Thyroid gland (tissue), 4 donors: ENCODE measurements at regions not wholly inside any gene's neighbourhood (a gene's known extent, or its start where the extent isn't known, plus 50 kb on each side); places are given as distances from the start of the nearest gene placed in this dataset.

Source experiments
- DNase-seq, 2 donors: peaks; one replicate each; pipeline ENCODE4 v3.0.0-alpha.2; 2019
- H3K27ac ChIP-seq, 3 donors: fragments of 200-600 bp; sonication (generic); 1 replicate in 2 of 3; 2 replicates in 1 of 3; pipeline ENCODE4 v1.5.1; 2016 to 2019; ENCODE audit warnings: mild to moderate bottlenecking in 1 of 3, moderate library complexity in 1 of 3
- H3K27me3 ChIP-seq: fragments of 200-600 bp; sonication (generic); one replicate; pipeline ENCODE4 v1.5.1; 2019
- H3K36me3 ChIP-seq, 2 donors: fragments of 200-600 bp; sonication (generic); one replicate each; pipeline ENCODE4 v1.5.1; 2016 to 2019
- H3K4me1 ChIP-seq, 2 donors: fragments of 200-600 bp; sonication (generic); one replicate each; pipeline ENCODE4 v1.5.1; 2017 to 2019
- H3K4me3 ChIP-seq, 3 donors: fragments of 200-600 bp; sonication (generic); replicated peaks in 1 of 3; 1 replicate in 2 of 3; 2 replicates in 1 of 3; pipeline ENCODE4 v1.5.1; 2016; ENCODE audit warnings: mild to moderate bottlenecking in 1 of 3
- H3K9me3 ChIP-seq: fragments of 200-600 bp; sonication (generic); one replicate; pipeline ENCODE4 v1.5.1; 2017
- POLR2A ChIP-seq, 2 donors: fragments of 450-650 bp; IDR thresholded peaks; one replicate each; pipeline ENCODE4 v1.6.1; 2017; ENCODE audit warnings: antibody characterized with exemption in 2 of 2, mild to moderate bottlenecking in 2 of 2, moderate library complexity in 1 of 2
- WGBS, 2 donors: methylation state at CpG; one replicate each; pipeline ENCODE4 v1.1.5; 2017; 5-methylcytosine and 5-hydroxymethylcytosine counted together
- intact Hi-C: fragments of 100-400 bp; cut with DNase I; formaldehyde crosslinking; loops from one replicate; pipeline ENCODE4 v1.15.1; 2023
- TF ChIP-seq, protein P1 (sequence below), 6 experiments: fragments of 200-600 bp in 3 of 6; fragments of 450-650 bp in 3 of 6; sonication (generic) in 3 of 6; IDR thresholded peaks; one replicate each; pipeline ENCODE4 v1.5.1; 2016 to 2019; ENCODE audit warnings: antibody characterized with exemption in 6 of 6, mild to moderate bottlenecking in 2 of 6, inconsistent platforms in 1 of 6, moderate library complexity in 1 of 6

DNA sequence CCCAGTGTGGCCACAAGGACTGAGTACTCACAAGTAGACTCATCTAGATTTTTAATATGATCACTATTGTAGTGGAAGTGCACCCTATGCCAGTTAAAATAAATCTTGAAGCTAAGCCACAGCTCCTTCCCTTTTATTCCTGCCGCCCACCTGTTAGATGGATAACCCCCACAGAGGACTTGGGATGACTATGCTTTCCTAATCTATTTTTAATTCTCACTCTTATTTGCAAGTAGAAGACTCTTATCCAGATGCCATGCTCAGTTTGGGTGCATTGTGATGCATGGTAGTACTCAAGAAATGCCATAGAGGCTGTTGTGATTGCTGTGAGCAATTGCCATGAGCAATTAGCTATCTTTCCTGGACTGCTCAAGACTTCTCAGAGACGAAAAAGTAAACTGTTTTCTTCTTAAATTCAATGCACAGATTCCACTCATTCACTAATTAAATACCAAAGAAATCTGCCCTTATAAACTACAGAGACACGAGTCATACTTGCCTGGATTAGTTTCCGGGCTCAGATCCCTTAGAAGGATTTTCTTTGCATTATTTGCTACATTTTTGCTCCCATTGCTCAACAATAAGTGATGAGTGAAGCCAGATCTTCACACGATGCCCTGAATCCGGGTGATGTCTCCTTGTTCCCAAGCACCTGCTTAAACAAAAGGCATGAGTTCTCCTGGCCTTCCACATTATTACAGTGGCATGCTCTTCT is 472.1 kb downstream of the SOX2 start:
- intact Hi-C loops: no loop called here
- no peaks in the 10 kb centered on the region for H3K36me3 ChIP-seq
- WGBS, 2 donors: 61 to 72% methylated on average over 6 of the region's 6 CpGs

DNA sequence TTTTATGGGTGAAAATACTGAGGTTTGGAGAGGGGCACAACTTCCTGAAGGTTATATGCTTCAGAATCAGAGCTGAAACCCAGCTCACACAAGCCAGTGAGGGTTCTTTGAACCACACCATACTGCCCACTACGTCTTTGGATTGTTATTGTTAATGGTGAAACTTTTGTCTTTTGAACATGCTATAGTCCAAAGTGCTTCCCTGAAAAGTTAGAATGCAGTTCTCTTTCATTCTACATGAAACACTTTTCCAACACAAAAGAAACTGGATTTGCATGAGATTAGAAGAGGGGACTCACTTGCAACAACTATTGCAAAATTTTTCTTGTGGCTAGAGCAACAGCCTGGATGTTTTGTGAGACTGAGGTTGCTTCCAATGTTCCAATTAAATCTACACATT is 473.6 kb downstream of the SOX2 start:
- no peak overlapping the region for H3K4me3 ChIP-seq
- no peak for DNase-seq
- no peaks in the 10 kb centered on the region for H3K4me1 ChIP-seq
- no peak overlapping the region for H3K27ac ChIP-seq
- 59 to 81% methylated on average over 1 of the region's 1 CpG for WGBS, 2 donors
- TF ChIP-seq POLR2A (IDR thresholded peaks at IDR 0.05): no peak
- TF ChIP-seq, protein P1, sequence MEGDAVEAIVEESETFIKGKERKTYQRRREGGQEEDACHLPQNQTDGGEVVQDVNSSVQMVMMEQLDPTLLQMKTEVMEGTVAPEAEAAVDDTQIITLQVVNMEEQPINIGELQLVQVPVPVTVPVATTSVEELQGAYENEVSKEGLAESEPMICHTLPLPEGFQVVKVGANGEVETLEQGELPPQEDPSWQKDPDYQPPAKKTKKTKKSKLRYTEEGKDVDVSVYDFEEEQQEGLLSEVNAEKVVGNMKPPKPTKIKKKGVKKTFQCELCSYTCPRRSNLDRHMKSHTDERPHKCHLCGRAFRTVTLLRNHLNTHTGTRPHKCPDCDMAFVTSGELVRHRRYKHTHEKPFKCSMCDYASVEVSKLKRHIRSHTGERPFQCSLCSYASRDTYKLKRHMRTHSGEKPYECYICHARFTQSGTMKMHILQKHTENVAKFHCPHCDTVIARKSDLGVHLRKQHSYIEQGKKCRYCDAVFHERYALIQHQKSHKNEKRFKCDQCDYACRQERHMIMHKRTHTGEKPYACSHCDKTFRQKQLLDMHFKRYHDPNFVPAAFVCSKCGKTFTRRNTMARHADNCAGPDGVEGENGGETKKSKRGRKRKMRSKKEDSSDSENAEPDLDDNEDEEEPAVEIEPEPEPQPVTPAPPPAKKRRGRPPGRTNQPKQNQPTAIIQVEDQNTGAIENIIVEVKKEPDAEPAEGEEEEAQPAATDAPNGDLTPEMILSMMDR (IDR thresholded peaks at IDR 0.05): no peak
- intact Hi-C loops: no loop called here
- no peaks in the 10 kb centered on the region for H3K9me3 ChIP-seq
- H3K27me3 ChIP-seq: no peaks in the 10 kb centered on the region
- H3K36me3 ChIP-seq: no peaks in the 10 kb centered on the region

More for the DNA sequence above, 472.1 kb downstream of the SOX2 start:
- TF ChIP-seq, protein P1 (IDR thresholded peaks at IDR 0.05): no peak
- TF ChIP-seq POLR2A (IDR thresholded peaks at IDR 0.05): no peak
- Histone ChIP-seq H3K4me3 (no peak overlapping the region), H3K4me1 (no peaks in the 10 kb centered on the region), H3K27ac (no peak overlapping the region), H3K27me3 (no peaks in the 10 kb centered on the region), H3K9me3 (no peaks in the 10 kb centered on the region)
- no peak for DNase-seq

DNA sequence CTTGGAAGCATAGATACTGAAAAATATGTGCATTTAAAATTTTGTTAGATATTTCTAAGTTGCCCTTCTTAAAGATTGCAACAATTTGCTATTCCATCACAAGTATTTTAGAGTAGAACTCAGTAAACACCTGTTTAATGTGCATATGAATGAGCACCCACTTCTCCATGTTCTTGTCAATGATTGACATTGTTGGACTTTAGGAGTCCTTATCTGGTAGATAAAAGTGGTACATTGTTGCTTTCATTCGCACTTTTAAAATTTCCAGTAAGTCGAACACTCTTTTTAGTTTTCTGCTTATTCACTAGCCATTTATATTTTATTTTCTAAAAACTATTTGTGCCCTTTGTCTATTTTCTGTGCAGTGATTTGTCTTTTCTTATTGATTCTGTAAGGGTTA is 478.3 kb downstream of the SOX2 start:
- H3K36me3 ChIP-seq: no peaks in the 10 kb centered on the region
- TF ChIP-seq, protein P1 (IDR thresholded peaks at IDR 0.05): no peak
- no peak for TF ChIP-seq POLR2A (IDR thresholded peaks at IDR 0.05)
- no peaks in the 10 kb centered on the region for H3K4me1 ChIP-seq
- DNase-seq: no peak
- H3K27ac ChIP-seq: no peak overlapping the region
- no peaks in the 10 kb centered on the region for H3K9me3 ChIP-seq
- WGBS, 2 donors: 96% methylated on average over 2 of the region's 2 CpGs
- intact Hi-C loops: no loop called here
- no peak overlapping the region for H3K4me3 ChIP-seq
- no peaks in the 10 kb centered on the region for H3K27me3 ChIP-seq

DNA sequence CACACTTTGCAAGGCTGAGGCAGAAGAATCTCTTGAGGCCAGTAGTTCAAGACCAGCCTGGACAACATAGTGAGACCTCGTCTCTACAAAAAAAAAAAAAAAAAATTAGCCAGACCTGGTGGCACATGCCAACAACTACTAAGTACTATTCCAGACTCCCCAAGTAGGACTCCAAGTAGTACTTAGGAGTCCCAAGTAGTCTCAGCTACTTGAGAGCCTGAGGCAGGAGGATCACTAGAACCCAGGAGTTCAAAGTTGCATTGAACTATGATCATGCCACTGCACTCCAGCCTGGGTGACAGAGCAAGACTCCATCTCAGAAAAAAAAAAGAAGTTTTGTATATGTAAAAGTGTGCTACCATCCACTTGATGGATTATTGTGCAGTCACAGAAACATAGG is 486.6 kb downstream of the SOX2 start:
- DNase-seq: no peak
- WGBS, 2 donors: 35 to 46% methylated on average over 1 of the region's 1 CpG
- Histone ChIP-seq H3K9me3 (no peaks in the 10 kb centered on the region), H3K36me3 (no peaks in the 10 kb centered on the region), H3K27me3 (no peaks in the 10 kb centered on the region), H3K4me3 (no peak overlapping the region), H3K4me1 (peaks cover 0 to 5% of the 10 kb centered on the region in 2 donors), H3K27ac (no peak overlapping the region)
- no peak for TF ChIP-seq POLR2A (IDR thresholded peaks at IDR 0.05)
- intact Hi-C loops: no loop called here

DNA sequence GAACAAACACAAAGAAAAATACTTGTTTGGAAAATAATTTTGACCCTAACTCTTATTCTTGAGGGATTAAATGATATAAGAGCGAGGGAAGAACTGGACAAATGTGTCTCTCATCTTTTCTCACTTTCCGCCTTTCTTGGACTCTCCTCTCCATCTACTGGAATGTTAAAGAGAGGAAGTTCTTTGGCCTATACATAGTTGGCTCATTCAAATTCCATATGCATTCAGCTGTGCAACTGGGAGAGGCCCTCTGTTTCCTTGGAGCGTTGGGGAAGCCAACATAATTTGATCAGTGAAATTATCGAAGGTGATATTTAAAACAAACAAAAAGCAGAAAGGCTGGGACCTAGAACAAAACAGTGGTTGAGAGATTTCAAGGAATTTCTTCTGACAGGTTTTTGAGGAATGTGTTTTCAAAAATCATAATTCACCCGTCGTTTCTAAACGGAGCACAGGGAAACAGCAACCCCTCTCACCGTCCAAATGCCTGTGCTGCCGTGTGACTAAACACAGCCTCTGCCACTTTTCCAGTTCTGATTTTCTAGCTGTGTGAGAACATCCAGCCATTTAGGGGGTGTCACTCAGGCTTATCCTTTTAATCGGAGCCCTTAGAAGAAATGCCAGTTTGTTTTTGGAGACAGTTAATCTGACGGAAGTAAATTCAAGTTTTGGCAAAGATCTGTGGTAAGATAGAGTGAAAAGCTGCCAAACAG is 489.9 kb downstream of the SOX2 start:
- 31 to 34% methylated on average over 11 of the region's 11 CpGs for WGBS, 2 donors
- Histone ChIP-seq H3K4me3 (no peak overlapping the region), H3K4me1 (peaks cover 0 to 5% of the 10 kb centered on the region in 2 donors), H3K9me3 (no peaks in the 10 kb centered on the region), H3K27ac (no peak overlapping the region), H3K36me3 (no peaks in the 10 kb centered on the region), H3K27me3 (no peaks in the 10 kb centered on the region)
- no peak for DNase-seq
- intact Hi-C loops: no loop called here
- TF ChIP-seq POLR2A (IDR thresholded peaks at IDR 0.05): no peak
- TF ChIP-seq, protein P1 (IDR thresholded peaks at IDR 0.05): no peak
